DND-41 (cell line): ENCODE measurements at regions not wholly inside any gene's neighbourhood (a gene's known extent, or its start where the extent isn't known, plus 50 kb on each side); places are given as distances from the start of the nearest gene placed in this dataset.
"Not testable (repeated sequence)": the region's sequence is repeated elsewhere in the genome, so short reads cannot be mapped to it uniquely, and the experiment has no call there.

Source experiments
- ATAC-seq: fragments of 200-7000 bp; cut with Tn5 transposase; 3 replicates; pipeline ENCODE4 v1.9.1; 2021; ENCODE audit warnings: low read depth; ENCODE audit not compliant: insufficient read depth
- DNase-seq: peaks from one replicate; pipeline ENCODE4 v3.0.0-alpha.2; 2020
- H2AFZ ChIP-seq: 2 replicates; pipeline ENCODE4 v1.6.0; 2012; ENCODE audit warnings: low read depth, low read length
- H3K27ac ChIP-seq: 2 replicates; pipeline ENCODE4 v1.5.1; 2012; ENCODE audit warnings: low read length, inconsistent platforms
- H3K27me3 ChIP-seq: fragments of 200-600 bp; sonication (generic); 2 replicates; pipeline ENCODE4 v1.6.0; 2012; ENCODE audit warnings: low read length, mild to moderate bottlenecking, inconsistent platforms; ENCODE audit not compliant: insufficient read depth, poor library complexity
- H3K36me3 ChIP-seq: 2 replicates; pipeline ENCODE4 v1.5.1; 2012; ENCODE audit warnings: low read length, inconsistent platforms; ENCODE audit not compliant: insufficient read depth
- H3K4me1 ChIP-seq: 2 replicates; pipeline ENCODE4 v1.5.1; 2012; ENCODE audit warnings: mild to moderate bottlenecking, low read length; ENCODE audit not compliant: insufficient read depth
- H3K4me2 ChIP-seq: 2 replicates; pipeline ENCODE4 v1.6.0; 2012; ENCODE audit warnings: mild to moderate bottlenecking, moderate library complexity, low read length, inconsistent platforms; ENCODE audit not compliant: insufficient read depth
- H3K4me3 ChIP-seq, 2 experiments: fragments of 200-600 bp in 1 of 2; shearing (Covaris generic) in 1 of 2; 2 replicates each; pipeline ENCODE4 v1.5.1; 2012 to 2016; ENCODE audit warnings: inconsistent platforms in 2 of 2, low read length in 2 of 2, mild to moderate bottlenecking in 2 of 2, low read depth in 1 of 2, moderate library complexity in 1 of 2
- H3K79me2 ChIP-seq: 2 replicates; pipeline ENCODE4 v1.6.0; 2012; ENCODE audit warnings: low read length, inconsistent platforms; ENCODE audit not compliant: insufficient read depth
- H3K9ac ChIP-seq: 2 replicates; pipeline ENCODE4 v1.6.0; 2012; ENCODE audit warnings: low read depth, mild to moderate bottlenecking, inconsistent platforms, low read length, moderate library complexity
- H3K9me3 ChIP-seq: 2 replicates; pipeline ENCODE4 v1.5.1; 2012; ENCODE audit warnings: low read length, moderate library complexity, mild to moderate bottlenecking, inconsistent platforms; ENCODE audit not compliant: insufficient read depth, severe bottlenecking
- H4K20me1 ChIP-seq: 2 replicates; pipeline ENCODE4 v1.6.0; 2012; ENCODE audit warnings: low read length; ENCODE audit not compliant: insufficient read depth
- CTCF ChIP-seq: IDR thresholded peaks from 2 replicates; pipeline ENCODE4 v1.5.1; 2012; ENCODE audit warnings: borderline replicate concordance, low read length, moderate library complexity, mild to moderate bottlenecking; ENCODE audit not compliant: poor library complexity, severe bottlenecking; ENCODE audit errors: extremely low read depth
- EZH2 ChIP-seq: IDR thresholded peaks from 3 replicates; pipeline ENCODE4 v1.6.1; 2012; ENCODE audit warnings: borderline replicate concordance, low read depth, mild to moderate bottlenecking, moderate library complexity, low read length, inconsistent platforms; ENCODE audit not compliant: severe bottlenecking

GRCh38 chrX:118272242-118272641 is 73.7 kb upstream of the WDR44 start:
- H2AFZ ChIP-seq = no peak overlapping the region
- H3K27me3 ChIP-seq = no peaks in the 10 kb centered on the region
- H3K36me3 ChIP-seq = no peaks in the 10 kb centered on the region
- H3K4me3 ChIP-seq = no peak overlapping the region
- ATAC-seq (no peak), DNase-seq (no peak)
- no peaks in the 10 kb centered on the region for H3K79me2 ChIP-seq
- H3K4me2 ChIP-seq = no peak overlapping the region
- no peak for TF ChIP-seq EZH2
- TF ChIP-seq CTCF = no peak
- no peaks in the 10 kb centered on the region for H3K9me3 ChIP-seq
- no peak overlapping the region for H3K27ac ChIP-seq
- no peaks in the 10 kb centered on the region for H4K20me1 ChIP-seq
- H3K4me1 ChIP-seq = no peaks in the 10 kb centered on the region
- H3K9ac ChIP-seq = no peak overlapping the region

- no peaks in the 10 kb centered on the region for H3K79me2 ChIP-seq
- TF ChIP-seq EZH2 = no peak
- no peak for TF ChIP-seq CTCF
- H3K4me2 ChIP-seq = no peak overlapping the region
- no peaks in the 10 kb centered on the region for H3K4me1 ChIP-seq
- no peaks in the 10 kb centered on the region for H3K36me3 ChIP-seq
- no peaks in the 10 kb centered on the region for H4K20me1 ChIP-seq
- H2AFZ ChIP-seq = no peak overlapping the region
- no peak overlapping the region for H3K9ac ChIP-seq
- H3K4me3 ChIP-seq = no peak overlapping the region
- ATAC-seq (no peak), DNase-seq (no peak)
- H3K27ac ChIP-seq = no peak overlapping the region
- H3K9me3 ChIP-seq = no peaks in the 10 kb centered on the region
- no peaks in the 10 kb centered on the region for H3K27me3 ChIP-seq
These were observed 59.7 kb upstream of the WDR44 start for GRCh38 chrX:118286066-118286762.

- H3K79me2 ChIP-seq, H3K4me2 ChIP-seq, H3K27me3 ChIP-seq, ATAC-seq, H3K36me3 ChIP-seq, H3K4me3 ChIP-seq, H3K27ac ChIP-seq, DNase-seq, H3K9ac ChIP-seq, H3K9me3 ChIP-seq, H4K20me1 ChIP-seq, H3K4me1 ChIP-seq, H2AFZ ChIP-seq: not testable (repeated sequence)
These were observed 50.1 kb upstream of the WDR44 start for GRCh38 chrX:118295818-118296217.
